Tibial nerve (tissue), 4 donors: ENCODE measurements at regions not wholly inside any gene's neighbourhood (a gene's known extent, or its start where the extent isn't known, plus 50 kb on each side); places are given as distances from the start of the nearest gene placed in this dataset.

Experiments
- DNase-seq, 2 donors: peaks; one replicate each; pipeline ENCODE4 v3.0.0-alpha.2; 2019; ENCODE audit warnings: low spot score in 2 of 2
- H3K27ac ChIP-seq, 4 donors: fragments of 200-600 bp; sonication (generic) in 3 of 4; one replicate each; pipeline ENCODE4 v1.5.1; 2017 to 2019; ENCODE audit warnings: mild to moderate bottlenecking in 1 of 4
- H3K27me3 ChIP-seq, 2 donors: fragments of 200-600 bp; sonication (generic) in 1 of 2; one replicate each; pipeline versions ENCODE4 v1.5.1 to v1.6.0; 2017 to 2019
- H3K36me3 ChIP-seq, 3 donors: fragments of 200-600 bp; sonication (generic); one replicate each; pipeline ENCODE4 v1.5.1; 2018 to 2019
- H3K4me1 ChIP-seq, 4 donors: fragments of 200-600 bp; sonication (generic) in 3 of 4; one replicate each; pipeline ENCODE4 v1.5.1; 2017 to 2019
- H3K4me3 ChIP-seq, 4 donors: fragments of 200-600 bp; sonication (generic) in 3 of 4; one replicate each; pipeline ENCODE4 v1.5.1; 2017 to 2019; ENCODE audit warnings: mild to moderate bottlenecking in 1 of 4, moderate library complexity in 1 of 4
- H3K9me3 ChIP-seq, 4 donors: fragments of 200-600 bp; sonication (generic) in 3 of 4; one replicate each; pipeline ENCODE4 v1.5.1; 2017 to 2019
- EP300 ChIP-seq, 2 donors: sonication (generic); formaldehyde crosslinking; IDR thresholded peaks; one replicate each; pipeline ENCODE4 v1.6.1; 2017; ENCODE audit warnings: antibody characterized with exemption in 2 of 2, mild to moderate bottlenecking in 1 of 2
- POLR2A ChIP-seq, 2 donors: fragments of 450-650 bp; IDR thresholded peaks; one replicate each; pipeline ENCODE4 v1.6.1; 2017; ENCODE audit warnings: antibody characterized with exemption in 2 of 2, mild to moderate bottlenecking in 2 of 2, moderate library complexity in 2 of 2
- WGBS, 2 donors: methylation state at CpG; one replicate each; pipeline ENCODE4 v1.1.5; 2018; 5-methylcytosine and 5-hydroxymethylcytosine counted together
- TF ChIP-seq, protein P1 (sequence below), 5 experiments: fragments of 200-600 bp in 3 of 5; fragments of 450-650 bp in 2 of 5; sonication (generic) in 3 of 5; IDR thresholded peaks; one replicate each; pipeline ENCODE4 v1.5.1; 2016 to 2019; ENCODE audit warnings: antibody characterized with exemption in 5 of 5, mild to moderate bottlenecking in 3 of 5, moderate library complexity in 2 of 5

DNA sequence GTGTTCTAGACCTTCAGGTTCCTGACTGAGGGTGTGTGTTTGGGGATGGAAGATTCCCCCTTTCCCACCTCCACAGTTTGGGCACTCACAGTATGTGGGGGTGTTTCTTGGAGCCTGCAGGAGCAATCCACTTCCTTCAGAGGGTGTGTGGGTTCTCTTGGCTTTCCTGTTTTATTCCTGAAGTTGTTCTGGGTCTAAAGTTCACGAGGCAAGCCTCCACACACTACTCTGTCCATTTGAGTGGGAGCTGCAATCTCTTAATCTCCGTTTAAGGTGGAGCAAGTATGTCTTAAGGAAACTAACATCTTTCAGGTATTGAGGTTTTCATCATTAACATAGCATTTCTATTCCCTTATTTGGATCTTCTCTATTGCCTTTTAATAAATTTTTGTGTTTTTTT is 141.8 kb downstream of the TENT5C start:
- H3K9me3 ChIP-seq: peaks cover 0 to 14% (median 0%) of the 10 kb centered on the region in 4 donors
- TF ChIP-seq EP300 (IDR thresholded peaks at IDR 0.05) (no peak), POLR2A (IDR thresholded peaks at IDR 0.05) (no peak)
- TF ChIP-seq, protein P1, sequence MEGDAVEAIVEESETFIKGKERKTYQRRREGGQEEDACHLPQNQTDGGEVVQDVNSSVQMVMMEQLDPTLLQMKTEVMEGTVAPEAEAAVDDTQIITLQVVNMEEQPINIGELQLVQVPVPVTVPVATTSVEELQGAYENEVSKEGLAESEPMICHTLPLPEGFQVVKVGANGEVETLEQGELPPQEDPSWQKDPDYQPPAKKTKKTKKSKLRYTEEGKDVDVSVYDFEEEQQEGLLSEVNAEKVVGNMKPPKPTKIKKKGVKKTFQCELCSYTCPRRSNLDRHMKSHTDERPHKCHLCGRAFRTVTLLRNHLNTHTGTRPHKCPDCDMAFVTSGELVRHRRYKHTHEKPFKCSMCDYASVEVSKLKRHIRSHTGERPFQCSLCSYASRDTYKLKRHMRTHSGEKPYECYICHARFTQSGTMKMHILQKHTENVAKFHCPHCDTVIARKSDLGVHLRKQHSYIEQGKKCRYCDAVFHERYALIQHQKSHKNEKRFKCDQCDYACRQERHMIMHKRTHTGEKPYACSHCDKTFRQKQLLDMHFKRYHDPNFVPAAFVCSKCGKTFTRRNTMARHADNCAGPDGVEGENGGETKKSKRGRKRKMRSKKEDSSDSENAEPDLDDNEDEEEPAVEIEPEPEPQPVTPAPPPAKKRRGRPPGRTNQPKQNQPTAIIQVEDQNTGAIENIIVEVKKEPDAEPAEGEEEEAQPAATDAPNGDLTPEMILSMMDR (IDR thresholded peaks at IDR 0.05): no peak
- H3K4me3 ChIP-seq: no peak overlapping the region
- DNase-seq: no peak
- WGBS, 2 donors: 72 to 77% methylated on average over 2 of the region's 2 CpGs
- H3K36me3 ChIP-seq: no peaks in the 10 kb centered on the region
- H3K27me3 ChIP-seq: no peaks in the 10 kb centered on the region
- H3K4me1 ChIP-seq: no peaks in the 10 kb centered on the region
- no peak overlapping the region for H3K27ac ChIP-seq

DNA sequence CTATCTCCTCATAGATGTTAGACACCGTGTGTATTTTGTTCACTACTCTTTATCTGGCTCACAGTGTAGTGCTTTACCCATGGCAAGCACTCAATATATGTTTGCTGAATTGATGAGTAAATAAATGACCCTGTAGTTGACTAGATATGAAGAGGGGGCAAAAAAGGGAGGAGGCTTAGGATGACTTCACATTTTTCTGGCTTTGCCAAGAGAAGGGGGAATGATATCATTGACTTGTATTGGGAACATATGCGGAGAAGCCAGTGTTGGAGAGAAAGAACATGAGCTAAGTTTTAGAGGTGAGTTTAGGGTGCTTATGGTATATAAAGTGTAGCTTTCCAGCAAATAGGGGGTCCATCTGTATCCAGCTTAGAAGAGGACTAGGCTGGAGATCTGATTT is 145.5 kb downstream of the TENT5C start:
- TF ChIP-seq, protein P1 (IDR thresholded peaks at IDR 0.05): no peak
- TF ChIP-seq POLR2A (IDR thresholded peaks at IDR 0.05): no peak
- TF ChIP-seq EP300 (IDR thresholded peaks at IDR 0.05): no peak

DNA sequence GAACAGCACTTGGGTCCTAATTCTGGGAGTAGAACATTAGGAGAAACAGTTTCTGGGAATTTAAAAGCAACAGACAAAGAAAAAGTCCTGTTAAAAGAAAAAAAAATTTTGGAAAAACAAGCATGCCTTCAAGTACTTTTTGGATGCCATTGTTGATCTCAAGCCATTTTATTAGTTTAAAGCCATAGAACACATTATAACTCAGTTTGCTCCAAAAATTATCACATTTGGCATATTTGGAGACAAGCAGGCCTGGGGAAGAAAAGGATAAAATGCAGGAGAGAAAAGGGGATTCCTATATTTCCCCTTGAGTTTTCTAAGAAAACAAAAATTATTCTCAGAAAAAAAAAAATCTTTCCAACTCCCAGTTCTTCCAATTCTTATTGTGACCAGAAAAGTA is 146.8 kb downstream of the TENT5C start:
- TF ChIP-seq POLR2A (IDR thresholded peaks at IDR 0.05) (no peak), EP300 (IDR thresholded peaks at IDR 0.05) (no peak)
- TF ChIP-seq, protein P1 (IDR thresholded peaks at IDR 0.05): no peak
- no peak for DNase-seq
- Histone ChIP-seq H3K4me1 (peaks cover 0 to 8% (median 2%) of the 10 kb centered on the region in 4 donors), H3K9me3 (no peaks in the 10 kb centered on the region), H3K27me3 (no peaks in the 10 kb centered on the region), H3K36me3 (no peaks in the 10 kb centered on the region), H3K4me3 (no peak overlapping the region), H3K27ac (no peak overlapping the region)

More for the DNA sequence above, 145.5 kb downstream of the TENT5C start:
- 82 to 92% methylated on average over 2 of the region's 2 CpGs for WGBS, 2 donors
- Histone ChIP-seq H3K4me3 (no peak overlapping the region), H3K27me3 (no peaks in the 10 kb centered on the region), H3K4me1 (peaks cover 0 to 8% (median 2%) of the 10 kb centered on the region in 4 donors), H3K9me3 (peaks cover 0 to 7% (median 0%) of the 10 kb centered on the region in 4 donors), H3K36me3 (no peaks in the 10 kb centered on the region), H3K27ac (no peak overlapping the region)
- DNase-seq: no peak

DNA sequence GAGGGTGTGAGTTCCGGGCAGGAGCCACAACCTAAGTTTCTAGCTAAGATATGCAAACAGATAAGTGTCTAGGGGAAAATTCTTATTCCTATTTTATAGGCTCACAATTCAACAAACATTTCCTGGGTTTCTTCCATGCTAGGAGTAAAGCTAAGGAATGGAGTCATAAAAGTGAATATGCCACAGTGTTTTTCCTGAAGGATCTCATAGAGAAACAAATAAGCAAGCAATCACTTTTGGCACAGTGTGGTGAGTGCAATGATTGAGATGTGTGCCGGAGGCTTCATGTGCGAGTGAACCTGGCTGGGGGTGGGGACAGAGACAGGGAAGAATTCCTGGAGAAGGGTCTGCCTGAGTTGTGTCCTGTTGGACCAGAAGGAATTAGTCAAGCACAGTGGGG is 147.4 kb downstream of the TENT5C start:
- Histone ChIP-seq H3K27me3 (no peaks in the 10 kb centered on the region), H3K36me3 (no peaks in the 10 kb centered on the region), H3K4me1 (peaks cover 0 to 8% (median 2%) of the 10 kb centered on the region in 4 donors), H3K9me3 (no peaks in the 10 kb centered on the region), H3K4me3 (no peak overlapping the region), H3K27ac (no peak overlapping the region)
- WGBS, 2 donors: 79 to 89% methylated on average over 2 to 3 of the region's 3 CpGs
- no peak for TF ChIP-seq POLR2A (IDR thresholded peaks at IDR 0.05)
- TF ChIP-seq, protein P1 (IDR thresholded peaks at IDR 0.05): no peak
- TF ChIP-seq EP300 (IDR thresholded peaks at IDR 0.05): no peak
- DNase-seq: no peak

DNA sequence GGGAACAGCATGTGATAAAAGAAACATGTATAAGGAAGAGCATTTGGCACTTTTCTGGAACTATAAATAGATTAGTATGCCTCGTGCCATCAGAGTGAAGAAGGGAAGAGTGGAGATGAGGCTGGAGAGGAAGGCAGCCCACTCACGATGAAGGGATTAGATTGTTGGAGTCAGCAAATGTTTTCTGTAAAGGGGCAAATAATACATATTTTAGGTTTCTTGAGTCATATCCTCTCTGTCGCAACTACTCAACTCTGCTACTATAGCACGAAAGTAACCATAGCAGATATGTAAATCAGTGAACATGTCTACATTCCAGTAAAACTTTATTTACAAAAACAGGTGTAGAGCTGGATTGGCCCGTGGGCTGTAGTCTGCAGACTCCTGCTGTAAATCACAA is 147.8 kb downstream of the TENT5C start:
- Histone ChIP-seq H3K4me1 (peaks cover 0 to 11% (median 2%) of the 10 kb centered on the region in 4 donors), H3K27ac (no peak overlapping the region), H3K4me3 (no peak overlapping the region), H3K36me3 (no peaks in the 10 kb centered on the region), H3K9me3 (no peaks in the 10 kb centered on the region), H3K27me3 (no peaks in the 10 kb centered on the region)
- TF ChIP-seq EP300 (IDR thresholded peaks at IDR 0.05) (no peak), POLR2A (IDR thresholded peaks at IDR 0.05) (no peak)
- TF ChIP-seq, protein P1 (IDR thresholded peaks at IDR 0.05): no peak
- no peak for DNase-seq
- 33 to 34% methylated on average over 5 of the region's 5 CpGs for WGBS, 2 donors
